GM04504 (cell line): ENCODE measurements at regions not wholly inside any gene's neighbourhood (a gene's known extent, or its start where the extent isn't known, plus 50 kb on each side); places are given as distances from the start of the nearest gene placed in this dataset.
A peak's percentile ranks its signal among the peaks of the same experiment; 100 is the strongest.

ENCODE experiments used
- DNase-seq: peaks from one replicate; pipeline ENCODE4 v3.0.0-alpha.2; 2012; ENCODE audit warnings: low read depth

- no peak for DNase-seq
These were observed 444.7 kb downstream of the FLRT2 start for GRCh38 chr14:85974602-85975001.

- DNase-seq: no peak
These were observed 433.5 kb downstream of the FLRT2 start for GRCh38 chr14:85963486-85963885.

- DNase-seq: no peak
These were observed 430.8 kb downstream of the FLRT2 start for GRCh38 chr14:85960756-85961155.

GRCh38 chr14:85959063-85959462, 429.1 kb downstream of the FLRT2 start:
- DNase-seq: no peak

GRCh38 chr14:85958069-85958468, 428.1 kb downstream of the FLRT2 start:
- DNase-seq: no peak

- DNase-seq: no peak
These were observed 423.3 kb downstream of the FLRT2 start for GRCh38 chr14:85953265-85953664.

- DNase-seq: no peak
These were observed 418.2 kb downstream of the FLRT2 start for GRCh38 chr14:85948153-85948552.

- DNase-seq: no peak
These were observed 417.7 kb downstream of the FLRT2 start for GRCh38 chr14:85947461-85948139.

- DNase-seq: no peak
These were observed 413.2 kb downstream of the FLRT2 start for GRCh38 chr14:85943192-85943591.

- no peak for DNase-seq
These were observed 404.9 kb downstream of the FLRT2 start for GRCh38 chr14:85934886-85935254.

- peak; percentile 4 for DNase-seq
These were observed 404.4 kb downstream of the FLRT2 start for GRCh38 chr14:85934123-85934885.

GRCh38 chr14:85921241-85921640, 391.3 kb downstream of the FLRT2 start:
- DNase-seq: no peak

- no peak for DNase-seq
These were observed 387.8 kb downstream of the FLRT2 start for GRCh38 chr14:85917716-85918115.

- DNase-seq: no peak
These were observed 385.8 kb downstream of the FLRT2 start for GRCh38 chr14:85915711-85916110.

GRCh38 chr14:85912141-85912540, 382.2 kb downstream of the FLRT2 start:
- DNase-seq: no peak

GRCh38 chr14:85911044-85911443, 381.1 kb downstream of the FLRT2 start:
- no peak for DNase-seq

GRCh38 chr14:85909581-85909980, 379.6 kb downstream of the FLRT2 start:
- no peak for DNase-seq

GRCh38 chr14:85907536-85907935, 377.6 kb downstream of the FLRT2 start:
- no peak for DNase-seq

- no peak for DNase-seq
These were observed 367.9 kb downstream of the FLRT2 start for GRCh38 chr14:85897808-85898207.

GRCh38 chr14:85895603-85896002, 365.7 kb downstream of the FLRT2 start:
- no peak for DNase-seq

GRCh38 chr14:85892251-85892650, 362.3 kb downstream of the FLRT2 start:
- no peak for DNase-seq

GRCh38 chr14:85883966-85884365, 354.0 kb downstream of the FLRT2 start:
- no peak for DNase-seq

- no peak for DNase-seq
These were observed 353.2 kb downstream of the FLRT2 start for GRCh38 chr14:85883101-85883500.

GRCh38 chr14:85881935-85882334, 352.0 kb downstream of the FLRT2 start:
- no peak for DNase-seq
